HG02642 (cell line): ENCODE measurements at regions not wholly inside any gene's neighbourhood (a gene's known extent, or its start where the extent isn't known, plus 50 kb on each side); places are given as distances from the start of the nearest gene placed in this dataset.
"Not testable (repeated sequence)": the region's sequence is repeated elsewhere in the genome, so short reads cannot be mapped to it uniquely, and the experiment has no call there.

Source experiments
- ATAC-seq: cut with Tn5 transposase; IDR thresholded peaks from one replicate; pipeline ENCODE4 v1.9.1; 2021; ENCODE audit warnings: mild to moderate bottlenecking; ENCODE audit not compliant: unreplicated experiment, poor library complexity

DNA sequence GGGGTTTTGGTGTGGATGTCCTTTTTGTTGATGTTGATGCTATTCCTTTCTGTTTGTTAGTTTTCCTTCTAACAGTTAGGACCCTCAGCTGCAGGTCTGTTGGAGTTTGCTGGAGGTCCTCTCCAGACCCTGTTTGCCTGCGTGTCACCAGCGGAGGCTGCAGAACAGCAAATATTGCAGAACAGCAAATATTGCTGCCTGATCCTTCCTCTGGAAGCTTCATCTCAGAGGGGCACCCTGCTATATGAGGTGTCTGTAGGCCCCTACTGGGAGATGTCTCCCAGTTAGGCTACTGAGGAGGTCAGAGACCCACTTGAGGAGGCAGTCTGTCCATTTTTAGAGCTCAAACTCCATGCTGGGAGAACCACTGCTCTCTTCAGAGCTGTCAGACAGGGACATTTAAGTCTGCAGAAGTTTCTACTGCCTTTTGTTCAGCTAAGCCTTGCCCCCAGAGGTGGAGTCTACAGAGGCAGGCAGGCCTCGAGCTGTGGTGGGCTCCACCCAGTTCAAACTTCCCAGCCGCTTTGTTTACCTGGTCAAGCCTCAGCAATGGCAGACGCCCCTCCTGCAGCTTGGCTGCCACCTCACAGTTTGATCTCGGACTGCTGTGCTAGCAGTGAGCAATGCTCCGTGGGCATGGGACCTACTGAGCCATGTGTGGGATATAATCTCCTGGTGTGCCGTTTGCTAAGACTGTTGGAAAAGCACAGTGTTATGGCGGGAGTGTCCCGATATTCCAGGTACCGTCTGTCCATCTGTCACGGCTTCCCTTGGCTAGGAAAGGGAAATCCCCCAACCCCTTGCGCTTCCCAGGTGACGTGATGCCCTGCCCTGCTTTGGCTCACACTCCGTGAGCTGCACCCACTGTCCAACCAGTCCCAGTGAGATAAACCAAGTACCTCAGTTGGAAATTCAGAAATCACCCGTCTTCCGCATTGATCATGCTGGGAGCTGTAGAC is 56.4 kb upstream of the CRYM start:
- ATAC-seq: not testable (repeated sequence)

DNA sequence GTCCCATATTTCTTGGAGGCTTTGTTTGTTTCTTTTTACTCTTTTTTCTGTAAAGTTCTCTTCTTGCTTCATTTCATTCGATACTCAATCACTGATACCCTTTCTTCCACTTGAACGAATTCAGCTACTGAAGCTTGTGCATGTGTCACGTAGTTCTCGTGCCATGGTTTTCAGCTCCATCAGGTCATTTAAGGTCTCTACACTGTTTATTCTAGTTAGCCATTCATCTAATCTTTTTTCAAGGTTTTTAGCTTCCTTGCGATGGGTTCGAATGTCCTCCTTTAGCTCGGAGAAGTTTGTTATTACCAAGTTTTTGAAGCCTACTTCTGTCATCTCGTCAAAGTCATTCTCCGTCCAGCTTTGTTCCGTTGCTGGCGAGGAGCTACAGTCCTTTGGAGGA is 55.6 kb upstream of the CRYM start:
- not testable (repeated sequence) for ATAC-seq
